HEK293T (cell line): ENCODE measurements at regions not wholly inside any gene's neighbourhood (a gene's known extent, or its start where the extent isn't known, plus 50 kb on each side); places are given as distances from the start of the nearest gene placed in this dataset.

Experiments
- ARNT ChIP-seq: fragments of 450-650 bp; IDR thresholded peaks from 2 replicates; pipeline ENCODE4 v1.6.1; 2017; ENCODE audit warnings: mild to moderate bottlenecking
- CTBP1 ChIP-seq: fragments of 450-650 bp; IDR thresholded peaks from 2 replicates; pipeline ENCODE4 v1.6.1; 2016; ENCODE audit warnings: borderline replicate concordance
- ELF4 ChIP-seq: fragments of 450-650 bp; IDR thresholded peaks from 2 replicates; pipeline ENCODE4 v1.6.1; 2017; ENCODE audit warnings: antibody characterized with exemption
- FOXK2 ChIP-seq: fragments of 450-650 bp; IDR thresholded peaks from 2 replicates; pipeline ENCODE4 v1.6.1; 2016; ENCODE audit warnings: mild to moderate bottlenecking
- FOXM1 ChIP-seq: fragments of 450-650 bp; IDR thresholded peaks from 2 replicates; pipeline ENCODE4 v1.6.1; 2017; ENCODE audit warnings: mild to moderate bottlenecking, borderline replicate concordance
- HDGF ChIP-seq: fragments of 450-650 bp; IDR thresholded peaks from 2 replicates; pipeline ENCODE4 v1.6.1; 2017; ENCODE audit warnings: antibody characterized with exemption, borderline replicate concordance
- L3MBTL2 ChIP-seq: fragments of 450-650 bp; conservative IDR thresholded peaks from 2 replicates; pipeline ENCODE4 v1.6.1; 2016; ENCODE audit warnings: mild to moderate bottlenecking
- PKNOX1 ChIP-seq: fragments of 450-650 bp; IDR thresholded peaks from 2 replicates; pipeline ENCODE4 v1.6.1; 2016
- SP1 ChIP-seq: fragments of 450-650 bp; IDR thresholded peaks from 2 replicates; pipeline ENCODE4 v1.6.1; 2017
- SUZ12 ChIP-seq: fragments of 450-650 bp; IDR thresholded peaks from 2 replicates; pipeline ENCODE4 v1.6.1; 2016; ENCODE audit warnings: mild to moderate bottlenecking
- TARDBP ChIP-seq: fragments of 450-650 bp; IDR thresholded peaks from 2 replicates; pipeline ENCODE4 v1.6.1; 2016

GRCh38 chrX:9376111-9376510, 88.7 kb upstream of the TBL1X start:
- TF ChIP-seq SP1, result no peak
- TF ChIP-seq PKNOX1, result no peak
- no peak for TF ChIP-seq HDGF
- TF ChIP-seq TARDBP, result no peak
- no peak for TF ChIP-seq FOXK2
- TF ChIP-seq ELF4, result no peak
- no peak for TF ChIP-seq FOXM1
- no peak for TF ChIP-seq CTBP1
- TF ChIP-seq ARNT, result no peak
- TF ChIP-seq SUZ12, result no peak
- TF ChIP-seq L3MBTL2, result no peak
